WERI-Rb-1 (cell line): ENCODE measurements at regions not wholly inside any gene's neighbourhood (a gene's known extent, or its start where the extent isn't known, plus 50 kb on each side); places are given as distances from the start of the nearest gene placed in this dataset.

Experiments used
- DNase-seq: peaks from one replicate; pipeline ENCODE4 v3.0.0-alpha.2; 2020
- H3K27ac ChIP-seq: fragments of 250-450 bp; sonication (Bioruptor Pico); 2 replicates; pipeline ENCODE4 v1.5.1; 2020; ENCODE audit warnings: mild to moderate bottlenecking, moderate library complexity
- H3K27me3 ChIP-seq: fragments of 250-450 bp; sonication (Bioruptor Pico); 2 replicates; pipeline ENCODE4 v1.5.1; 2021; ENCODE audit warnings: mild to moderate bottlenecking, low read depth, moderate library complexity; ENCODE audit not compliant: insufficient read depth, severe bottlenecking
- H3K36me3 ChIP-seq: fragments of 250-450 bp; sonication (Bioruptor Pico); 2 replicates; pipeline ENCODE4 v1.5.1; 2020; ENCODE audit warnings: mild to moderate bottlenecking, moderate library complexity
- H3K4me3 ChIP-seq: 2 replicates; pipeline ENCODE4 v1.5.1; 2011; ENCODE audit warnings: low read depth, mild to moderate bottlenecking, control low read depth, low read length
- H3K9me3 ChIP-seq: fragments of 250-450 bp; sonication (Bioruptor Pico); 2 replicates; pipeline ENCODE4 v1.5.1; 2021; ENCODE audit warnings: mild to moderate bottlenecking, moderate library complexity; ENCODE audit not compliant: severe bottlenecking
- CTCF ChIP-seq: IDR thresholded peaks from 2 replicates; pipeline ENCODE4 v1.5.1; 2011; ENCODE audit warnings: low read depth, mild to moderate bottlenecking, control low read depth, inconsistent platforms, low read length

- Histone ChIP-seq H3K27ac (no peak overlapping the region), H3K27me3 (no peaks in the 10 kb centered on the region), H3K9me3 (no peaks in the 10 kb centered on the region), H3K36me3 (no peaks in the 10 kb centered on the region), H3K4me3 (no peak overlapping the region)
- no peak for TF ChIP-seq CTCF
- DNase-seq = no peak
Observed at GRCh38 chr17:77083531-77083930, 57.2 kb upstream of the SEC14L1 start.

GRCh38 chr17:77085926-77086432, 54.8 kb upstream of the SEC14L1 start:
- Histone ChIP-seq H3K36me3 (peaks cover 14% of the 10 kb centered on the region), H3K27me3 (no peaks in the 10 kb centered on the region), H3K27ac (no peak overlapping the region), H3K9me3 (no peaks in the 10 kb centered on the region), H3K4me3 (no peak overlapping the region)
- TF ChIP-seq CTCF = no peak
- no peak for DNase-seq

- TF ChIP-seq CTCF = peak; percentile 99
- H3K27me3 ChIP-seq = no peaks in the 10 kb centered on the region
- peaks cover 19% of the 10 kb centered on the region for H3K36me3 ChIP-seq
- H3K4me3 ChIP-seq = no peak overlapping the region
- DNase-seq = peak; percentile 94
- no peaks in the 10 kb centered on the region for H3K9me3 ChIP-seq
- H3K27ac ChIP-seq = no peak overlapping the region
Observed at GRCh38 chr17:77086433-77087010, 54.2 kb upstream of the SEC14L1 start.

GRCh38 chr17:77087650-77088454, 52.9 kb upstream of the SEC14L1 start:
- Histone ChIP-seq H3K27me3 (no peaks in the 10 kb centered on the region), H3K36me3 (peaks cover 31% of the 10 kb centered on the region), H3K4me3 (peak overlapping the region; percentile 92), H3K27ac (peak overlapping the region; percentile 82), H3K9me3 (no peaks in the 10 kb centered on the region)
- no peak for DNase-seq
- no peak for TF ChIP-seq CTCF

- peak overlapping the region; percentile 82 for H3K27ac ChIP-seq
- H3K9me3 ChIP-seq = no peaks in the 10 kb centered on the region
- TF ChIP-seq CTCF = peak; percentile 96
- DNase-seq = peak; percentile 98
- H3K4me3 ChIP-seq = peak overlapping the region; percentile 92
- H3K27me3 ChIP-seq = no peaks in the 10 kb centered on the region
- peaks cover 39% of the 10 kb centered on the region for H3K36me3 ChIP-seq
Observed at GRCh38 chr17:77088455-77089123, 52.2 kb upstream of the SEC14L1 start.
